Vagina (tissue), 2 donors: ENCODE measurements at regions not wholly inside any gene's neighbourhood (a gene's known extent, or its start where the extent isn't known, plus 50 kb on each side); places are given as distances from the start of the nearest gene placed in this dataset.

Experiments used
- DNase-seq, 2 donors: peaks; one replicate each; pipeline ENCODE4 v3.0.0-alpha.2; 2017; ENCODE audit errors: extremely low spot score in 2 of 2
- H3K27ac ChIP-seq: fragments of 200-600 bp; sonication (generic); one replicate; pipeline ENCODE4 v1.5.1; 2019
- H3K27me3 ChIP-seq: fragments of 200-600 bp; sonication (generic); one replicate; pipeline ENCODE4 v1.5.1; 2019
- H3K36me3 ChIP-seq, 2 donors: fragments of 200-600 bp; sonication (generic); one replicate each; pipeline ENCODE4 v1.5.1; 2017 to 2019
- H3K4me1 ChIP-seq: fragments of 200-600 bp; sonication (generic); one replicate; pipeline ENCODE4 v1.5.1; 2019
- H3K4me3 ChIP-seq, 2 donors: fragments of 200-600 bp; sonication (generic); 1 replicate in 1 of 2; 2 replicates in 1 of 2; pipeline ENCODE4 v1.5.1; 2016 to 2019
- H3K9me3 ChIP-seq: fragments of 200-600 bp; sonication (generic); one replicate; pipeline ENCODE4 v1.5.1; 2019
- POLR2A ChIP-seq, 2 donors: fragments of 450-650 bp; IDR thresholded peaks; one replicate each; pipeline ENCODE4 v1.6.1; 2017; ENCODE audit warnings: antibody characterized with exemption in 2 of 2, mild to moderate bottlenecking in 2 of 2, moderate library complexity in 2 of 2
- POLR2AphosphoS5 ChIP-seq, 2 donors: sonication (generic); formaldehyde crosslinking; IDR thresholded peaks; one replicate each; pipeline ENCODE4 v1.9.0; 2017; ENCODE audit warnings: antibody characterized with exemption in 2 of 2, mild to moderate bottlenecking in 2 of 2, low read depth in 1 of 2; ENCODE audit not compliant: insufficient read depth in 1 of 2
- intact Hi-C: fragments of 100-400 bp; cut with DNase I; formaldehyde crosslinking; loops from one replicate; pipeline ENCODE4 v1.15.1; 2023
- TF ChIP-seq, protein P1 (sequence below), 3 experiments: fragments of 450-650 bp in 2 of 3; fragments of 200-600 bp in 1 of 3; sonication (generic) in 1 of 3; IDR thresholded peaks; one replicate each; pipeline ENCODE4 v1.5.1; 2017 to 2019; ENCODE audit warnings: antibody characterized with exemption in 3 of 3, mild to moderate bottlenecking in 2 of 3, moderate library complexity in 2 of 3

- Histone ChIP-seq H3K36me3 (no peaks in the 10 kb centered on the region), H3K9me3 (no peaks in the 10 kb centered on the region), H3K4me3 (no peak overlapping the region), H3K4me1 (no peaks in the 10 kb centered on the region), H3K27ac (no peak overlapping the region), H3K27me3 (no peaks in the 10 kb centered on the region)
- TF ChIP-seq, protein P1, sequence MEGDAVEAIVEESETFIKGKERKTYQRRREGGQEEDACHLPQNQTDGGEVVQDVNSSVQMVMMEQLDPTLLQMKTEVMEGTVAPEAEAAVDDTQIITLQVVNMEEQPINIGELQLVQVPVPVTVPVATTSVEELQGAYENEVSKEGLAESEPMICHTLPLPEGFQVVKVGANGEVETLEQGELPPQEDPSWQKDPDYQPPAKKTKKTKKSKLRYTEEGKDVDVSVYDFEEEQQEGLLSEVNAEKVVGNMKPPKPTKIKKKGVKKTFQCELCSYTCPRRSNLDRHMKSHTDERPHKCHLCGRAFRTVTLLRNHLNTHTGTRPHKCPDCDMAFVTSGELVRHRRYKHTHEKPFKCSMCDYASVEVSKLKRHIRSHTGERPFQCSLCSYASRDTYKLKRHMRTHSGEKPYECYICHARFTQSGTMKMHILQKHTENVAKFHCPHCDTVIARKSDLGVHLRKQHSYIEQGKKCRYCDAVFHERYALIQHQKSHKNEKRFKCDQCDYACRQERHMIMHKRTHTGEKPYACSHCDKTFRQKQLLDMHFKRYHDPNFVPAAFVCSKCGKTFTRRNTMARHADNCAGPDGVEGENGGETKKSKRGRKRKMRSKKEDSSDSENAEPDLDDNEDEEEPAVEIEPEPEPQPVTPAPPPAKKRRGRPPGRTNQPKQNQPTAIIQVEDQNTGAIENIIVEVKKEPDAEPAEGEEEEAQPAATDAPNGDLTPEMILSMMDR (IDR thresholded peaks at IDR 0.05): no peak
- no peak for TF ChIP-seq POLR2AphosphoS5 (IDR thresholded peaks at IDR 0.05; ENCODE audit: insufficient read depth in 1 of 2, low read depth in 1 of 2)
- no peak for TF ChIP-seq POLR2A (IDR thresholded peaks at IDR 0.05)
- intact Hi-C loops: no loop called here
- no peak for DNase-seq
Observed at GRCh38 chr7:67653856-67654454, 657.3 kb downstream of the TYW1 start.

- no peaks in the 10 kb centered on the region for H3K9me3 ChIP-seq
- no peaks in the 10 kb centered on the region for H3K27me3 ChIP-seq
- no peaks in the 10 kb centered on the region for H3K4me1 ChIP-seq
- no peak for TF ChIP-seq POLR2AphosphoS5 (IDR thresholded peaks at IDR 0.05; ENCODE audit: insufficient read depth in 1 of 2, low read depth in 1 of 2)
- no peaks in the 10 kb centered on the region for H3K36me3 ChIP-seq
- no peak overlapping the region for H3K4me3 ChIP-seq
- intact Hi-C loops: no loop called here
- no peak for DNase-seq
- H3K27ac ChIP-seq: no peak overlapping the region
Observed at GRCh38 chr7:67654642-67655041, 658.0 kb downstream of the TYW1 start.

GRCh38 chr7:67655168-67655567 lies 658.5 kb downstream of the TYW1 start:
- TF ChIP-seq, protein P1 (IDR thresholded peaks at IDR 0.05): no peak
- TF ChIP-seq POLR2A (IDR thresholded peaks at IDR 0.05) (no peak), POLR2AphosphoS5 (IDR thresholded peaks at IDR 0.05; ENCODE audit: insufficient read depth in 1 of 2, low read depth in 1 of 2) (no peak)

DNA sequence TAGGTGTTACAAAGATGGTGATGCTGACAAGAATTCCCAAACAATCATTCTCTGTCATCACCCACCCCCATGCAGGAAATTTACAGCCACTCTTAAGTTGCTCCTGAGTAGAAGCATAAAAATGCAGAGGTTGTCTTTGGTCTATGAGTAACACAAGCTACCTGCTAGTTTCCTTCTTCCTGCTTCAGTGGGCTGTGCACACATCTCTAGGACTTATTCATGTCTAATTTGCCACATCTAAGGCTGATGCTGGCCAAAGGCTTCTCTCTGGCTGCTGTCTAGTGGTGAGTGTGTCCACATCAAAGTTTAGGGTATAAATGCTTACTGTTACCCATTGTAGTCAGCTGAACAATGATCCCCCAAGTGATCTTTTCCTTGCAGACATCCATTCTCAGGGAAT lies 662.5 kb downstream of the TYW1 start:
- TF ChIP-seq, protein P1 (IDR thresholded peaks at IDR 0.05): no peak
- TF ChIP-seq POLR2AphosphoS5 (IDR thresholded peaks at IDR 0.05; ENCODE audit: insufficient read depth in 1 of 2, low read depth in 1 of 2) (no peak), POLR2A (IDR thresholded peaks at IDR 0.05) (no peak)
- Histone ChIP-seq H3K9me3 (no peaks in the 10 kb centered on the region), H3K4me3 (no peak overlapping the region), H3K27ac (no peak overlapping the region), H3K27me3 (no peaks in the 10 kb centered on the region), H3K36me3 (no peaks in the 10 kb centered on the region), H3K4me1 (no peaks in the 10 kb centered on the region)
- DNase-seq: no peak
- intact Hi-C loops: no loop called here

More at GRCh38 chr7:67655168-67655567, 658.5 kb downstream of the TYW1 start:
- Histone ChIP-seq H3K4me3 (no peak overlapping the region), H3K4me1 (no peaks in the 10 kb centered on the region), H3K27me3 (no peaks in the 10 kb centered on the region), H3K36me3 (no peaks in the 10 kb centered on the region), H3K9me3 (no peaks in the 10 kb centered on the region), H3K27ac (no peak overlapping the region)
- DNase-seq: no peak
- intact Hi-C loops: no loop called here

- intact Hi-C loops: no loop called here
- no peaks in the 10 kb centered on the region for H3K9me3 ChIP-seq
- no peak for TF ChIP-seq POLR2AphosphoS5 (IDR thresholded peaks at IDR 0.05; ENCODE audit: insufficient read depth in 1 of 2, low read depth in 1 of 2)
- TF ChIP-seq, protein P1 (IDR thresholded peaks at IDR 0.05): no peak
- no peak for TF ChIP-seq POLR2A (IDR thresholded peaks at IDR 0.05)
- H3K27me3 ChIP-seq: no peaks in the 10 kb centered on the region
- no peaks in the 10 kb centered on the region for H3K36me3 ChIP-seq
- no peak overlapping the region for H3K4me3 ChIP-seq
- no peak overlapping the region for H3K27ac ChIP-seq
- DNase-seq: no peak
- H3K4me1 ChIP-seq: no peaks in the 10 kb centered on the region
Observed at GRCh38 chr7:67662804-67663203, 666.2 kb downstream of the TYW1 start.
